ENCODE measurements at regions not wholly inside any gene's neighbourhood (a gene's known extent, or its start where the extent isn't known, plus 50 kb on each side); places are given as distances from the start of the nearest gene placed in this dataset.

GRCh38 chr10:28879875-28880682 is 202.8 kb downstream of the BAMBI start:
- no peak for TF ChIP-seq CTCF (IDR thresholded peaks at IDR 0.05)
- no peak for TF ChIP-seq POLR2A (IDR thresholded peaks at IDR 0.05)
- TF ChIP-seq POLR2AphosphoS5 (IDR thresholded peaks at IDR 0.05) = no peak
- TF ChIP-seq EP300 (IDR thresholded peaks at IDR 0.05) = no peak

All from stomach (tissue), 4 donors.